Sigmoid colon (tissue), 4 donors: ENCODE measurements at regions not wholly inside any gene's neighbourhood (a gene's known extent, or its start where the extent isn't known, plus 50 kb on each side); places are given as distances from the start of the nearest gene placed in this dataset.

ENCODE experiments used
- CTCF ChIP-seq, 4 experiments: fragments of 450-650 bp in 3 of 4; fragments of 200-600 bp in 1 of 4; IDR thresholded peaks; one replicate each; pipeline ENCODE4 v1.5.1; 2016 to 2019; ENCODE audit warnings: antibody characterized with exemption in 4 of 4, mild to moderate bottlenecking in 3 of 4, moderate library complexity in 2 of 4
- EP300 ChIP-seq, 4 donors: sonication (generic); formaldehyde crosslinking; IDR thresholded peaks; one replicate each; pipeline ENCODE4 v1.6.1; 2017; ENCODE audit warnings: antibody characterized with exemption in 4 of 4
- POLR2AphosphoS5 ChIP-seq, 4 donors: sonication (generic); formaldehyde crosslinking; IDR thresholded peaks; one replicate each; pipeline ENCODE4 v1.6.1; 2017; ENCODE audit warnings: antibody characterized with exemption in 4 of 4

GRCh38 chr3:124434176-124434575 lies 296.1 kb upstream of the UMPS start:
- TF ChIP-seq EP300 (IDR thresholded peaks at IDR 0.05) (no peak), CTCF (IDR thresholded peaks at IDR 0.05) (no peak), POLR2AphosphoS5 (IDR thresholded peaks at IDR 0.05) (no peak)
